Activated CD4-positive, alpha-beta T cell treated with anti-CD3 and anti-CD28 coated beads, Interleukin-2, amount 50 U/mL, for 24 hours (primary cell): ENCODE measurements at regions not wholly inside any gene's neighbourhood (a gene's known extent, or its start where the extent isn't known, plus 50 kb on each side); places are given as distances from the start of the nearest gene placed in this dataset.

Source experiments
- DNase-seq, 2 donors: peaks; one replicate each; pipeline ENCODE4 v3.0.0-alpha.2; 2020; ENCODE audit warnings: low read depth in 1 of 2, low spot score in 1 of 2

DNA sequence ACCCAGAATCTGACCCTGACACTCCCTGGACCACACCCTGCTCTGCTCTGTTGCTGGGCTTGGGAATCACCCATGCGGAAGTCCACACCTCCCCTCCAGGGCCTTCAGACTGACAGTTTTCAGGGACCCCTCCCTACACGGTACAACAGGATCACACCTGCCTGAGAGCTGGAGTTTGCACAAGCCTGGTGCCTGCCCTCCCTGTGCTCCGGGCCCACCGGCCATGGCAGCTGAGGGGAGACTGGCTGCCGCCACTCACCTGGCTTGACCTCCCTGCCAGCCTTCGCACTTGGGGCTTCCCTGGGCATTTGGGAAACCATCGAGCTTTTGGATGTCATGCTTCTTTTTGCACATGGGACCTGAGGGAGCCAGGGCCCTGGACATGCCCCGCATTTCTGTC, 95.9 kb upstream of the ANKRD34C start:
- DNase-seq: no peak

DNA sequence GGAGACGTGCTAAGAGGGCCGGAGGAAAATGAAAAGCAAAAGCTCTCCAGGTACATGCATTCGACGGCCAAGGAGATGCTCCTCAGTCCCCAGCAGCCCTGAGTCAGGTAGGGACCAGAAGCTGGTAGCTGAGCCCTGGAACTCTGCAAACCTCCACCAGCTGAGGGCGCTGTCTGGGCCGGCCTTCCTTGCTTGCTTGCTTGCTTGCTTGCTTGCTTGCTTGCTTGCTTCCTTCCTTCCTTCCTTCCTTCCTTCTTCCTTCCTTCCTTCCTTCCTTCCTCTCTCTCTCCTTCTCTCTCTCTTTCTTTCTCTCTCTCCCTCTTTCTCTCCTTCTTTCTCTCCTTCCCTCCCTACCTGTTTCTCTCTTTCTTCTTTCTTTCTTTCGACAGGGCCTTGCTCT, 94.6 kb upstream of the RASGRF1 start:
- no peak for DNase-seq

DNA sequence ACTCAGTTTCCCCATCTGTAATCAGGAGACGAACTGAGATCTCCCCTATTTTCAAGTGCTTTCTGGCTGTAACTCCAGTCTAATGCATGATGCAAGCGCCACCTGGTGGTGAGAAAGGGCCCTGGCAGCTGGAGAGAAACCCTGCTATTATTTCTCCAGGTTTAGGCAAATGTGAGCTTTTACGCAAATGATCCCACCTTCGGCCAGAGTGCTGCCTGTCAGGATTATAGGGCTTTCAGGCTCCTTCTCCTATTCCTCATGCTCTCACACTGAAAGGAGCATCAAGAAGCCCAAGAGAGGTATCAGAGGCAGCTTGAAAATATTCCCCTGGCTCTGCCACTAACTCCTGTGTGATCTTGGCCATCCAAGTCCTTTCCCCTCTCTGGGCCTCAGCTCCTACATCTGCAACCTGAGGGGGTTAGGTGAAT, 93.9 kb upstream of the RASGRF1 start:
- peak; percentile 48 to 65 for DNase-seq

DNA sequence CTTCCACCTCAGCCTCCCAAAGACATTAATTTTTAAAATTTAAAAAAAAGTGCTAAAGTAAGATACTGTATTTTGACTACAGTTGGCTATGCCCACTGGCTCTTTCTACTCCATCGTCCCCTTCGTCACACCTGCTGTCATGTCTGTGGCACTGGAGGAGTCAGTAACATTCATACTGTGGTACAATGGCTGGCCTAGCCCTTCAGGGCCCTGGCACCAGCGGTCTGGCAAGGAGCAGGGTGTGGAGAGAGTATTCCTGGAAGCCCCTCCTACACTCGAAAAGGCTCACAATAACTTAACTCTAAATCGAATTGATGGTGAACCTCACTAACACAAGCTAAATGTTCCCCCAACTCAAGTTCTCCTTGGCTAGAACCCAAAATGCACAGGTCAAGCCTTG, 89.7 kb upstream of the RASGRF1 start:
- DNase-seq: no peak

DNA sequence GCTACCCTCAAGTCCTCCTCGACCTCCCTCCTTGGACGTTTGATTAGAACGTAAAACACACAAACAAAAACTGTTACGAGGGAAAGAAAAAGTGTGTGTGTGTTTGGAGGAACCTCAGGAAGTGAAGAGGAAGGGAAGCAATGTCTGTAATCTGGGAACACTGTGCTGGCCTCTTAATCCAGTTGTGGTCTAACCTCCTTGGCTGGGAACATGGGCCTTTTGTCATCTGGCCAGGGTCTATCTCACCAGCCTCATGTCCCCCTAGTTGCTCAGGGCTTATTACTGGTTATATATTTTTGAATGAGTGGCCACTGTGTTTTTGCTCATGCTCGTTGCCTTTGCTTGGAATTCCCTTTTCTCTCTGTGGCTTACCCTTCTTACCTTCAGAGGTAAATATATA, 89.0 kb upstream of the RASGRF1 start:
- no peak for DNase-seq

DNA sequence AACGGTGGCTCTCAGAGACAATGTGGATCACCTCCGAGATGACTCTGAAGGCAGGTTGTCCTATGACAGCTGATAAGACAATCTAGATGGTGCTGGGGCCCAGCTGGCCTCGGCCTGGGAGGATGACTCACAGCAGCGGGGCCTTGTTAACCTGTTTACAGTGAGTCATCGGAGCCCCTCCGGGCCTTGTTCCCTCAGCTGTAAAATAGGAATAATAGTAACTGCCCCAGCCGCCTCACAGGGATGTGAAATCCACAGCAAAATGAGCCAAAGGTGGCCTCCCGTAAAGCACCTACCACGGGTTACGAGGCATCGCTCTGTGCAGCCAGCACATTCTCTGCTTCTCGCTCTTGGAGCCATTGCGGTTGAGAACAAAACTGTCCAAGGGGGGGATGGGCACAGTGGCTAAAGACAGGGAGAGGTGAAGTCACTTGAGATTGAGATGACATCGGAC, 88.6 kb upstream of the RASGRF1 start:
- DNase-seq: no peak

DNA sequence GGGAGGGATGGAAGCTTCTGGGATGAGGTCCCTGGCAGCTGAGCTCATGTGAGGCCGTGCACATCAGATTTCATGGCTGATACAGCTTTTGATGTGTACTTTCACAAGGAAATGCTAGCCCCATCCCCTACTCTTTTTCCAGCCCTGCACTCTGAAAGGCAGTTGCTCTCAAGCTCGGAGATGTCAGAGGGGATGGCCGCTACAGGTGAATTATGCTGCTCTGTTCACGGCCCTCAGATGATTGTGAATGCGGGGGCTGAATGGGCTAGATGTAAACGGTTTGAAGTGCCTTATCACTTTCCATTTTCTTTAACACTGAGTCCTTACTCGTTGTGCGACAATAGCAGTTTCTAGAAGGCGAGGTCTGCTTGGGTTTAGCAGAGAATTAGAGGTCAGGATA, 88.0 kb upstream of the RASGRF1 start:
- DNase-seq: no peak

DNA sequence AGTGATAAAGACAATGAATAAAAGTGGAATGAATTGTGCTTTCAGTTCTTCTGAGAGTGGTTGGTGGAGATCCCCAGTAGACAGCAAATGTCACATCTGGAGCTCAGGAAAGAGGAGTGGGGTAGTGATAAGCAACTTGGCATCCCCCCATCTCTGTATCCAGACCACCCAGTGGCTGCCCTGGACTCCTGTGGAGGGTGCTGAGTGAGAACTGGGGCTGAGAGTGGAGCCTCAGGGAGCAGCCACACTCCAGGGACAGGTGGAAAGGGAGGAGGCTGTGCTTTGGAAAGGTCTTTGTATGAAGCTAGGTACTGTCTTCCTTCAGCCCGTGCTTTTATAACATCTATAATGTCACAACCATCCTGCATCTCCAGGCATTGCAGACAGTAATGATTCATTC, 85.6 kb upstream of the RASGRF1 start:
- DNase-seq: no peak

DNA sequence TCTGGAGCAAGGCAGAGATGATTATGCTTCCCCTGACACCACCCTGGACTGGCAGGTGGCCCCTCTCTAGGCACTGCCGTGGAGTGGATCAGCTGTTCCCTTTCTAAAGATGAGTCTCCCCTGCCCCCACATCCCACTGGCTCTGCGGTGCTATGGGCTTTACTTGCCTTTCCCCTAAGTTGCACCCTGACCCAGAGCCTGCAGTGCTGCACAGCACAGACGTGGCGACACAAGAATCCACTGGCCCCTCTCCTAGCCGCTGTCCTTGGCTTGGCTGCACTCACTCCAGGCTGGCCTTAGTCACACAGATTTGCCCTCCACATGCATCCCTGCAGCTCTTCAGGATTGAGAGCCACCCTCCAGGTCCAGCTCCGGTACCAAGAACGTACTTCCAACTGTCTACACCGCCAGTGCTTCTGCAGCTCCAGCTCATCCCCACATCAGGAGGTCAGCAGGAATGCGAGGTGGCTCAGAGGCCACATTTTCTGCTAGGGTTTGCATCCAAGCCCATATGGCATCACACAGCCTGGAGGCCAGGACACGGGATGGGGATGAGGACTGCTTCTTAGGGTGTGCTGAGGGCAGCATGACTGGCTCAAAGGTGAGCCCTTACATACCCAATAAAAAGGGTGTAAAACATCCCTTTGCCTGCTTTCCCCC, 82.4 kb upstream of the RASGRF1 start:
- DNase-seq: no peak

DNA sequence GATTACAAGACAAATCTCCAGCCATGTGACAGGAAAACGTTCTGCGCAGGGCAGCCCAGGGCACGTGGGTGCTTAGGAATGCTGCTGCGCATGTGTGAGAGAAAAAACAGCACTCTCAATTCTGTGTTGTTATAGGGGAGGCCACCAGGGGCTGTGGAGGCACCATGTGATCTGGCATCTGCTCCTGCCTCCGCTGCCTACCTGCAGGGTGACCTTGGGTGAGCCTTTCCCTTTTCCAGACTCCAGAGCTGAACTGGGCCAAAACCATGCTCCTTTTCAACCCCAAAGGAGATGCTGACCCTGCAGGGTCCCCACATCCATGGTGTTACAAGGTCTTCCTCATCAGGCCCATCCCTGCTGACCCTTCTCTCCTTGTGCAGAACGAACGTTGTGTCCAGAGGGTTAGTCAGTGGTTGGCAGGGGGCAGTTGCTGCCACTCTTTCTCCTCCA, 81.5 kb upstream of the RASGRF1 start:
- no peak for DNase-seq

DNA sequence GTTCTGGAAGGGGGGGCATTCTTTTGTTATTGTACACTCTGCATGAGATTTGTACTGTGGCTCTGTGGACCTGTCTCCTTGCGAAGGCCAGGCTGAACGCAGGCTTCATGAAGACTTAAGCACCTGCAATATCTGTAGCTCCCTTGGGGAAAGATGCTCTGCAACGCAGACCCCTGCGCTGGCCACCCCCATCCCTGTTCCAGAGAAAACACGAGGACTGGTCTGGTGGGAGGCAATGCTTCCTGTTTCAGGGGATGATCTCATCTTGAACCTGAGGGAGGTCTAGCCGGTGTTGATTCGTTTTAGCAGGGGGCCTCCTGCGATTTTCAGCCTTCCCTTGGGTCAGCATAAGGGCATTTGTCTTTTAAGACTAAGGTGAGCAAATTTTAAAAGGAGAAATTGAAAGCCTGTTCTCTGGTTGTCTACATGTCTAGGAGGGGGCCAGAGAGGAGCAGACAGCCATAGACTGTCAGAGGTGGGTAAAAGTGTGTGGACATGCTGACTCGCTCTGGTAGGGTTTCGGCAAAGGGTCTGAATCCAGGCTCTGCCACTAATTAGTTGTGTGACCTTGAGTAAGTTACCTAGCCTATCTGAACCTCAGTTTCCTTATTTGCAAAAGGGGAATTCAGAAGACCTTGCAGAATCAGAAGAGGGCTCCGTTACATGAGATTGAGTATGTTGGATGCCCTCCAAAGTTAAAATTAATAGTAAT, 80.9 kb upstream of the RASGRF1 start:
- DNase-seq: no peak

DNA sequence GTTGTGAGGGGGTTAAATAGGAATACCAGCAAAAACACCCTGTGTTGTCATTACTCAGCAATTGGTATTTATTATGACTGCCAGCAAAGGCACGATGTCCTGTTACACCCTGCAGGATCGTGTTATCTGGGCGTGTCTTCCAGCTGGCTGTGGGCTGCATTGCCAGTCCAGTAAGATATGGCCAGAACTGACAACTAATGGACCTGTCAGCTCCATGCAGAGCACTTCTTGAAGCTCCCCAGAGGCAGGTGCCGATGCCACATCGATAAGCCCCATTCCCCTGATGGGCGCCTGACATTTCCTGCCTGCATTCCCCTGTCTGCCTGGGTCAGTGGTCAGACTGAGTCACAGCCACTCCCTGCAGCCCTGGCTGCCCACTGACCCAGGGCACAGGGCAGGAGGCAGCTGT, 79.7 kb upstream of the RASGRF1 start:
- DNase-seq: no peak

DNA sequence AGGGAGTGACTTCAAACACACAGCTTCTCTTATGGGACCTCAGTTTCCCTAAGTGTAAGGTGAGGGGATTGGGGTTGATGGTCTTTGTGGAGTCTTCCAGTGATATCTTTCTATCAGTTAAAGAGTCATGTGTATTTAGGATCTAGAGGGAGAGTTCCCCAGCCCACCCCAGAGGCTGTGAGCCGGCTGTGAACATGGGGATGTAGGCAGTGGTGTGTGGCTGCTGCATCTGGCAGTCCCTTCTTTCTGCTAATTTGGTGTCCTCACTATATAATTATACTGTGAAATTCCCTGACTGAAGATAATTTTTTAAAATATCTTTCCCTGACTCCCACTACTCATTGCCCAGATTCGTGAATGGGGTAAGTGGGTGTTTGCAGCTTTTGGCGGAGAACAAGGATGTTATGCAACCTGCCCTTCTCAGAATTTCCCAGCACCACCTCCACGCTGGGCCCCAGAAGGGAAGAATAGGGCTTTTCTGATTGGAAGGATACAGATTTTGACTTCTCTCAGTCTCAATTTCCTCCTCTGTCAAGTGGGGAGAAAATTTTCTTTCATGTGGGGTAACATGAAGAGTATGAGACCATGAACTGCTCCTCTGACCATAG, 79.0 kb upstream of the RASGRF1 start:
- no peak for DNase-seq

DNA sequence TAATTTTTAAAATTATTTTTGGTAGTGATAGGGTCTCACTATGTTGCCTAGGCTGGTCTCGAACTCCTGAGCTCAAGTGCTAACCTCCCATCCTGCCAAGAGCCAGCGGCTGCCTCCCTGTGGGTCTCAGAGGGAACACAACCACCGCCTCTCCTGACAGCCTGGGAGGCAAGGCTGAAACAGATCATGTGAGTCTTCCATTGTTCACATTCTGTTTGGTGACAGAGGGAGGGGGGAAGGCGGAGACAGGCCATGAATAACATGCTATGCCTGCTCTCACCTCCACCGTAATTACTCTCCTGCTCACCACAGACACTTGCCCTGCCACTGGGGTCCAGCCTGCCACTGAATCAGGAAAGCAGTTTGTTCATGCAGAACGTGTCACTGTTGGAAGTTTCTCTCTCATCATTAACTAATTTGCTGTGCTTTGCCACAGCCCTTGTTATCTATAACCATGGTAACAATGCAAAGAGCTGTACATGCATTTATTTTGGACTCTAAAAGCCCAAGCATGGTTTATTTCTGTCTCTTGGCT, 78.4 kb upstream of the RASGRF1 start:
- DNase-seq: no peak

DNA sequence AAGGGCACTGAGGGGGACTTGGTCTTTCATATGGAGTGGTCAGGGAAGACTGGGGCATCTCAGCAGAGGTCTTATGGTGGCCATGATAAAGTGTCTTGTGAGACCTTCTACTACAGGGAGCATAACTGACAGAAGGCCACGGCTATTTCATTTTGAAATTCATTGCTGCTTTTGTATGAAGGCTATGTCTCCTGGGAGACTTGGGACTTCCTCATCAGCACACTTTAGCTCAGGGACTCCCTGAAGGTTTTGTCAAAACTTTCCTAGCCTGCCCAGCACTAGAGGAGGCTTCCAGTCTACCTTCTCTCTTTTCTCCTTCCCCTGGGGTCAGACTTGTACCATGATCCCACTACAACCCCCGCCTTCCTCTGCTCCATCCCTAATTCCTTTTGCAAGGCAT, 77.2 kb upstream of the RASGRF1 start:
- DNase-seq: no peak

DNA sequence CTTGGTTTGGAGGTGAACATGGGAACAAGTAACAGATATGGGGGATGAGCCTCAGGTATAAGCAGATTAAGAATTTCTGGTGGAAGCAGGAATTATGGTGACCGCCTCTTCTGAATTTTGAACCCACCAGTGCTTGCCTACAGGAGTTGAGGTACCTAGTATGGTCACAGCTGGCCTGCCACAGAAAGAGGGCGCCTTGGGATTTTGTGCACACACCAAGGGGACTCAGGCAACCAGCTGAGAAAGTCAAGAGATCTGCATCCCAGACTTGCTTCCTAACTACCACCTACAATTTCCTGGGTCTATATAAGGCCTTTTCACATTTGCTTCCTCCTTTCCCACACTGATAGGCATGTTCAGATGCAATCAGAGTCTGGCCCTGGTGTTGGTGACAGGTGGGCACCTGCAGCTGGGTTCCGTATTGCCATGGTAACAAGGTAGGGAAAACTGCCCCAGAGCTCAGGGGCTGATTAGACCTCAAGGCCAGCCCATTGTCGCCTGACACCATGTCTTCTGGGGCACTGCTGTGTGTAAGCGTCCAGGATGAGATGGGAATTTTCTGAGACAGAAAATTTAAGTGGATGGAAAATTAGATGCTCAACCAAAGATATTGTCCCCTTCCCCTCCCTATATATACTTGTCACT, 75.9 kb upstream of the RASGRF1 start:
- DNase-seq: no peak

DNA sequence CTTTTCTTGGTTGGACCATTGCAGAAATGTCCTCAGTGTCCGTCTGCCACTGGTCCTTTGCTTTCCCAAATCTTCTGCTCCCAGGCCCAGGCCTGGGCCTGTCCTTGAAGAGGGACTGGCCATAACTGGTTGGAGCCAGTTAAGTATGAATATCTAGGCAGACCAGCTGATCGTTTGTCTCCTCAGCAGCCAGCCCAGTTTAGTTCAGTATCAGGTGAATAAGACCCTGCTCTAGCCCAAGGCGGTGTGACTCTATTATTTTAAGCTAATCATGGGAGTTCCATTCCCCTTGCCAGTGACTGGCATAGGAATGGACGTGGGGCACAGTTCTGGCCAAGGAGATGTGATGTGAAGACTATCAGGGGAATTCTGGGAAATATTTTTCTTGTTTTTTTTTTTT, 73.9 kb upstream of the RASGRF1 start:
- DNase-seq: no peak

DNA sequence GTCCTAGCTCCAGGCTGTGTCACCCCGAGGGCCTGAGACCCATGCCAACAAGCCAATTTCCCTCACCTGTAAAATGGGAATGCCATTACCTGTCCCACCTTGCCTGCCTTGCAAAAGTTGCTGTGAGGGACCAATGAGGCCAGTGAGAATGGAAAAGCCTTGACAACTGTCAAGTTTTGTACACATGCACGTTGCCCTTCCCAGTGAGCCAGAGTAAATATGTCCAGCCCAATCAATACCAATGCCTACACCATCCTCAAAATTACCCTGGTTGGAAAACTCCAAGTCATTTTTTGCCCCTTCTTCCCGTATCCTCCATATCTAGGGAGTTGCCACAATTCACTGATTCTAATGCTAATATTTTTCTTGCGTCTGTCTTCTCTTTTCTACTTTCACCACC, 73.5 kb upstream of the RASGRF1 start:
- no peak for DNase-seq

DNA sequence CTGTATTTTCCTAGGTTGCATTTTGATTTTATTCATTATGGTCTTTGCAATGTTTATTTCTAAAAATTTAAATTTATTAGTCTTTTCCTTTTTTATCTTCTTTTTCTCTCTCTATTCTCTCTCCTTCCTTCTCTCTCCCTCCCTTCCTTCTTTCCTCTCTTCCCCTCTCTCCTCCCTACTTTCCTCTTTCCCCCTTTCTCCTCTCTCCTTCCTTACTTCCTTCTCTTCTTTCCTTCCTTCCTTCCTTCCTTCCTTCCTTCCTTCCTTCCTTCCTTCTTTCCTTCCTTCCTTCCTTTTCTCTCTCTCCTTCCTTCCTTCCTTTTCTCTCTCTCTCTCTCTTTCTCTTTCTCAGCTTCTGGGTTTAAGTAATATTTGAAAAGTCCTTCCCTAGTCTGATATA, 72.8 kb upstream of the RASGRF1 start:
- DNase-seq: no peak

DNA sequence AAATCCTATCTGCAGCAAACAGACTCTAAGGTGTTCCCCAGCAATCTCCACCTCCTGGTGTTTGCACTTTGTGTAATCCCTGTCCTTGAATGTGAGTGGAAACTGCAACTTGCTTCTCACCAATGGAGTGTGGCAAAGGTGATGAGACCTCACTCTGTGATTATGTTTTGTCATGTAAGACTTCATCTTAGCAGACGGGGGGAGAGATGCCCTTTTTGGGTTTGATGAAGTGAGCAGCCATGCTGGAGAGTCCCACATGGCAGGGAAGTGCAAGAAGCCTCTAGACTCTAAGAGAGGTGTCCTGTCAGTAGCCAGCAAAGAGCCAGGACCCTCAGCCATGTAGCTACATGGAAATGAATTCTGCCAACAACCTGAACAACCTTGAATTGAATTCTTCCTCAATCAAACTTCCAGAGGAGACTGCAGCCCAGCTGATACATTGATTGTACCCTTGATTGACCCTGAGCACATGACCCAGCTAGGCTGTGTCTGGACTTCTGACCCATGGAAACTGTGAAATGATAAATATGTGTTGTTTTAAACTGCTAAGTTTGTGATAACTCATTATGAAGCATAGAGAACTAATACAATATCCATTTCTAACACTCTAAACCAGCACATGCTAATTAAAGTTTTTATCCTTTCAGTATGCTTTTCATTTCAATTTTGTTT, 71.4 kb upstream of the RASGRF1 start:
- DNase-seq: no peak

DNA sequence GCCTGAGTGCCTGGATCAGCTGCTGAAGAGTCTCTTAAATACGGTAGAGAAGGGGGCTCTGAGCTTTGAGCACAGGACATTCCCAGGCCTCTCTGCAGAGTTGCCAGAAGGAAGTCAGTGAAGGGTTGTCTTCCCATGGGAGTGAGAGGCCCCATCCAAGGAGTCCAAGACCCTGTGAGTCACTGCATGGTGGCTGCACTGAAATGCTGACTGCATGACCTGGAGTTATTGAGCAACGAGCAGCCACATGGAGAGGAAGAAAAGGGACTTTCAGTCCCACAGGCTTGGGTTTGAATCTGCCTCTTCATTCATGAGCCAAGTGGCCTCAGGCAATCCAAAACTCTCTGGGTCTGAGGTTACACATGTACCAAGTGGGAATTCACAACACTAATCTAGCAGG, 69.6 kb upstream of the RASGRF1 start:
- no peak for DNase-seq
